GM18505 (cell line): ENCODE measurements at regions not wholly inside any gene's neighbourhood (a gene's known extent, or its start where the extent isn't known, plus 50 kb on each side); places are given as distances from the start of the nearest gene placed in this dataset.
"Not testable (repeated sequence)": the region's sequence is repeated elsewhere in the genome, so short reads cannot be mapped to it uniquely, and the experiment has no call there.

Experiments used
- ATAC-seq: cut with Tn5 transposase; IDR thresholded peaks from one replicate; pipeline ENCODE4 v1.9.1; 2021; ENCODE audit not compliant: unreplicated experiment
- POLR2A ChIP-seq: IDR thresholded peaks from 4 replicates; pipeline ENCODE4 v1.6.1; 2011; ENCODE audit warnings: borderline replicate concordance; ENCODE audit not compliant: insufficient read depth, insufficient read length; ENCODE audit errors: extremely low read depth

- ATAC-seq: no peak
- no peak for TF ChIP-seq POLR2A
Measured at GRCh38 chr1:57550092-57550491, 126.2 kb upstream of the DAB1 start.

DNA sequence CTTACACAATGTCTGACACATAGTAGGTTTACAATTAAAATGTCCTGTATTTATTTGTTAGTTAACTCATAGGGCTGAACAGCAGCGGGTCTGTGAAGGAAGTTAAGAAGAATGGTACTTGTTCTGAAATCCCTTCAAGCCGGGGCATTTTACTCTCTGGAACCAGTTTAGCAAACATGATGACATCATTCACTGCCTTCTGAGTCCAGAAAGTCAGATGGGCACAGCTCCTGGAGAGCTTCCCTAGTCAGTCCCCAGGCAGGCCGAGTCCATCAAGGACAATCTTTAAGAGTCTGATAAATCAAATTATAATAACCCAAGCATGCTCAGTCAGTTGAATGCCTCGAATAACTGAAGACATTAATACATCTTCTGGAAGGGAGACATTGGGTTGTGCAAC is 125.4 kb upstream of the DAB1 start:
- no peak for ATAC-seq
- no peak for TF ChIP-seq POLR2A

DNA sequence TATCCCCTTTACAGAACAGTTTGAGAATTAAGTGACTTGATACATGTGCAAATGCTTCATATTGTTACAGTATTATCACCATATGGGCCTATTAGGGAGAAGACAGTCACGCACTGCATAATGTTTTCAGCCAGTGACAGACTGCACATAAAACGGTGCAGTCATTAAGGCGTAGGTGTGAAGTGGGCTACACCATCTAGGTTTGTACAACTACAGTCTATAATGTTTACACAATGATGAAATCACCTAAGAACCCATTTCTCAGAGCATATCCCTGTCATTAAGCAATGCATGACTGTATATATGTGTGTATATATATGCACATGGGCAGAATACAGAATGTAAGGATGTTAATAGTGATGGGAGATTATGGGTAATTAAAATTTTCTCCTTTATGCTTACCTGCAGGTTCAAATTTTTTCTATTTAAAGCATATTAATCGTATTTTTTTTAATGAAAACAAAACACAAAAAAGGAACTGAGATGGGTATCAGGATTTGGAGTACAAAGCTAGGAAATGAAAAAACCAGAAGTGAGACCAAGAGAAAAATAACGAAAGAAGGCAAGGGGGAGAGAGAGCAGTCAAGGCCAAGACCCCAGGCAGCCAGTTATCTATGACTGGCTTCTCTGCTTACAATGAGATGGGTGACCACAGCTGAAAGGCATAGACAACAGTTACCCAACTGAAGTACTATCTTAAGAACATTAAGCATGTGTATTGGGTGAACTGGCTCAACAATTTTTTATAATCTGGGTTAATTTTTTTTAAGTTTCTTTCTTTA is 122.9 kb upstream of the DAB1 start:
- ATAC-seq: peak; percentile 46
- no peak for TF ChIP-seq POLR2A

DNA sequence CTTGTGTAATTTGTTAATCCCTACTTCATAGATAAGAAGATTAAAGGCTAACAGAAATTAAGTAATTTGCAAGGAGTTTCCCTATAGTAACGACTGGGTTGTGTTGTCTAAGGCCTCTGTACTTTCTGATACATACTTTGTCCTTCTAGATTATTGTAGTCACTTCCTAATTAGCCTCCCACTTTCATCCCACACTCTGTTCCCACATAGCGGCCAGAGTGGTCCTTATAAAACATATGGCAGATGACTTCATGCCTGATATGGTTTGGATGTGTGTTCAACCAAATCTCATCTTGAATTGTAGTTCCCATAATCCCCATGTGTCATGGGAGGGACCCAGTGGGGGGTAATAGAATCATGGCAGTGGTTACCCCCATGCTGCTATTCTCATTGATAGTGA is 120.5 kb upstream of the DAB1 start:
- no peak for TF ChIP-seq POLR2A
- ATAC-seq: no peak

GRCh38 chr1:57536749-57537423 is 113.0 kb upstream of the DAB1 start:
- no peak for TF ChIP-seq POLR2A
- no peak for ATAC-seq

DNA sequence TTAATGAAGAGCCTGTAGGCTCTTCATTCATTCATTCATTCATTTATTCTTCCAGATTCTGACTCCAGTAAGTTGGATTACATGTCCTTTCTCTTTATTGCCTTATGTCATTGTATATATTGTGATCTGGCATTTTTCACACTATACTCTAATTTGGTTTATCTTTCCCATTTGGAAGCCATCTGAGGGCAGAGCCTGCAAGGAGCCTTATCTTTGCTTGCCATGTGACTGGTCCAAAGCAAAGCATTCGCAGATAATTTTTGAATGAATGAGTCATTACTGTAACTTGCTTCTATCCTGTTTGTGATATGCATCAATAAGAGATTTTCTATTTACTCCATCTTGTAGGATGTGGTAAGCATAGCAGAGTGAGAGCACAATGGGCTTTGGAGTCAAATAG is 108.4 kb upstream of the DAB1 start:
- TF ChIP-seq POLR2A: no peak
- no peak for ATAC-seq

GRCh38 chr1:57530911-57531260 is 107.0 kb upstream of the DAB1 start:
- ATAC-seq: not testable (repeated sequence)

GRCh38 chr1:57530206-57530910 is 106.5 kb upstream of the DAB1 start:
- no peak for TF ChIP-seq POLR2A
- no peak for ATAC-seq

- TF ChIP-seq POLR2A: no peak
- no peak for ATAC-seq
Measured at GRCh38 chr1:57522575-57522974, 98.7 kb upstream of the DAB1 start.

GRCh38 chr1:57520743-57521515 is 97.1 kb upstream of the DAB1 start:
- ATAC-seq: no peak
- TF ChIP-seq POLR2A: no peak

- TF ChIP-seq POLR2A: no peak
- no peak for ATAC-seq
Measured at GRCh38 chr1:57518496-57518895, 94.6 kb upstream of the DAB1 start.

DNA sequence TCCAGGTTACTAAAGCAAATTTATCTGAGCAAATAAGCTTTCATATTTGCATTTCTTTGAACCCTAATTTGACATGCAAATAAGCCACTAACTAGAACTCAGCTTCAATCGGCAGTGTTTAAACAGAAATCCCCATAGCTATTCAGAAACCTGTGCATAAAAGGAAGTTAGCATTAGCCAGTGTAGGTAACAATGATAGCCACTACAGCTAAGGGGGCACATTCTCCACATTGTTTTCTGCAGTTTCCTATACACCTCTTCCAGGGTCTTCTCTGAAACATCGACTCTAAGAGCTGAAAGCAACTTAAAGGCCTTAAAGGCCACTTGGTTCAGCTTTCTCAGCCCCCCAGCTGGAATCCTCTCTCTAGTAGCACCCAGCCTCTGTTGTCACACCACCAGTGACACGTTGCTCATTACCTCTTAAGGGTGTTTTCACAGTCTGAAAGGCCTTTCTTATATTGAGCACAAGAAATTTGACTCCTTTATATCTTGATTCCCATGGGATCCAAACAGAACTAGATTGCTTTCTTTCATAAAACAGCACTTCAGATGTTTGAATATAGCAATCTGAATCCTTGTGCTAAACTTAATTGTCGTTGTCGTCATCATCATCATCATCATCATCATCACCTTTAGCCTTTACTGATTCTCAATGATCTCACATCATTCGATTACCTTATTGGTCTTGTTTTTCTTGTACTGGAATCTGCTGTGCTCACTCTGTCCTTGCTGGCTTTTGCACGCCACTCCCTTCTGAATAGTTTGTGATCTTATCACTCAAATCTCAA is 93.9 kb upstream of the DAB1 start:
- no peak for ATAC-seq
- no peak for TF ChIP-seq POLR2A

GRCh38 chr1:57512386-57512785 is 88.5 kb upstream of the DAB1 start:
- ATAC-seq: no peak
- TF ChIP-seq POLR2A: no peak
